SH-SY5Y (cell line): ENCODE measurements at regions not wholly inside any gene's neighbourhood (a gene's known extent, or its start where the extent isn't known, plus 50 kb on each side); places are given as distances from the start of the nearest gene placed in this dataset.

Experiments used
- GATA2 ChIP-seq: IDR thresholded peaks from 2 replicates; pipeline ENCODE4 v1.6.1; 2011; ENCODE audit warnings: mild to moderate bottlenecking, low read depth, low read length
- GATA3 ChIP-seq: IDR thresholded peaks from 2 replicates; pipeline ENCODE4 v1.6.1; 2011; ENCODE audit warnings: low read depth, mild to moderate bottlenecking, low read length, moderate library complexity

DNA sequence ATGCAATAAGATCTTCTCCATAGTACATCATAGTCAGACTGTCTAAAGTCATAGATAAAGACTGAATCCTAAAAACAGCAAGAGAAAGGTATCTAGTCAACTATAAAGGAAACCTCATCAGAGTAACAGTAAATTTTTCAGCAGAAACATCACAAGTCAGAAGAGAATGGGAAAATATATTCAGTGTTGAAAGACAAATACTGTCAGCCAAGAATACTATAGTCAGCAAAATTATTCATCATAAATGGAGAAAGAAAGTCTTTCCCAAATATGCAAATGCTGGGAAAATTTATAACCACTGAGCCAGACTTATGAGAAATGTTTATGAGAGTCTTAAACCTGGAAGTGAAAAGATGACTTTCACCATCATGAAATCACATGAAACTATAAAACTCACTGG lies 136.7 kb downstream of the KDR start:
- TF ChIP-seq GATA2 = no peak
- no peak for TF ChIP-seq GATA3
